Liver (tissue), 8 donors: ENCODE measurements at regions not wholly inside any gene's neighbourhood (a gene's known extent, or its start where the extent isn't known, plus 50 kb on each side); places are given as distances from the start of the nearest gene placed in this dataset.

Experiments used
- DNase-seq: peaks from one replicate; pipeline ENCODE4 v3.0.0-alpha.2; 2017; ENCODE audit warnings: low spot score
- H3K27ac ChIP-seq, 2 donors: one replicate each; pipeline ENCODE4 v1.7.0; 2013; ENCODE audit warnings: inconsistent platforms in 2 of 2, low read length in 2 of 2, control low read depth in 1 of 2, low read depth in 1 of 2, mild to moderate bottlenecking in 1 of 2
- H3K27me3 ChIP-seq, 4 donors: one replicate each; pipeline versions ENCODE4 v1.6.1 to v1.7.0; 2013; ENCODE audit warnings: low read length in 3 of 4, inconsistent platforms in 1 of 4, mild to moderate bottlenecking in 1 of 4, moderate library complexity in 1 of 4; ENCODE audit not compliant: control insufficient read depth in 4 of 4, insufficient read depth in 4 of 4
- H3K36me3 ChIP-seq, 4 donors: one replicate each; pipeline versions ENCODE4 v1.6.1 to v1.7.0; 2013; ENCODE audit warnings: low read length in 3 of 4, mild to moderate bottlenecking in 3 of 4, low read depth in 1 of 4, moderate library complexity in 1 of 4; ENCODE audit not compliant: control insufficient read depth in 4 of 4, insufficient read depth in 3 of 4
- H3K4me1 ChIP-seq, 4 donors: one replicate each; pipeline versions ENCODE4 v1.6.1 to v1.7.0; 2013; ENCODE audit warnings: low read length in 3 of 4, mild to moderate bottlenecking in 3 of 4, moderate library complexity in 1 of 4; ENCODE audit not compliant: control insufficient read depth in 4 of 4, insufficient read depth in 4 of 4
- H3K4me3 ChIP-seq, 3 donors: one replicate each; pipeline versions ENCODE4 v1.6.1 to v1.7.0; 2013; ENCODE audit warnings: low read length in 3 of 3, control low read depth in 1 of 3, low read depth in 1 of 3, mild to moderate bottlenecking in 1 of 3
- H3K9ac ChIP-seq, 2 donors: one replicate each; pipeline ENCODE4 v1.7.0; 2013; ENCODE audit warnings: low read length in 2 of 2, mild to moderate bottlenecking in 2 of 2, moderate library complexity in 2 of 2, control low read depth in 1 of 2, low read depth in 1 of 2
- H3K9me3 ChIP-seq, 4 donors: one replicate each; pipeline versions ENCODE4 v1.6.1 to v1.7.0; 2013; ENCODE audit warnings: low read length in 3 of 4; ENCODE audit not compliant: control insufficient read depth in 4 of 4
- ATF3 ChIP-seq: IDR thresholded peaks from 2 replicates; pipeline ENCODE4 v1.6.1; 2016; ENCODE audit warnings: antibody characterized with exemption
- CTCF ChIP-seq: fragments of 150-350 bp; IDR thresholded peaks from 2 replicates; pipeline ENCODE4 v1.5.1; 2017; ENCODE audit warnings: improper control_type of control experiment, low read depth, low read length; ENCODE audit not compliant: missing input control
- EGR1 ChIP-seq, 2 donors: IDR thresholded peaks; 2 replicates each; pipeline ENCODE4 v1.6.1; 2016 to 2018; ENCODE audit warnings: antibody characterized with exemption in 2 of 2, low read depth in 2 of 2
- FOXA1 ChIP-seq: IDR thresholded peaks from 2 replicates; pipeline ENCODE4 v1.6.1; 2016; ENCODE audit warnings: antibody characterized with exemption
- FOXA2 ChIP-seq: IDR thresholded peaks from 2 replicates; pipeline ENCODE4 v1.6.1; 2016; ENCODE audit warnings: antibody characterized with exemption
- GABPA ChIP-seq, 2 donors: IDR thresholded peaks in 1 of 2; conservative IDR thresholded peaks in 1 of 2; 2 replicates each; pipeline ENCODE4 v1.6.1; 2016; ENCODE audit warnings: antibody characterized with exemption in 2 of 2, mild to moderate bottlenecking in 1 of 2, moderate library complexity in 1 of 2
- HNF4A ChIP-seq, 2 donors: conservative IDR thresholded peaks; 2 replicates each; pipeline ENCODE4 v1.6.1; 2016; ENCODE audit warnings: antibody characterized with exemption in 2 of 2, mild to moderate bottlenecking in 2 of 2
- HNF4G ChIP-seq: IDR thresholded peaks from 2 replicates; pipeline ENCODE4 v1.6.1; 2016; ENCODE audit warnings: antibody characterized with exemption
- JUND ChIP-seq, 2 donors: IDR thresholded peaks; 2 replicates each; pipeline ENCODE4 v1.6.1; 2016; ENCODE audit warnings: antibody characterized with exemption in 2 of 2
- NR2F2 ChIP-seq: IDR thresholded peaks from 2 replicates; pipeline ENCODE4 v1.6.1; 2016; ENCODE audit warnings: antibody characterized with exemption
- RAD21 ChIP-seq, 2 donors: IDR thresholded peaks; 2 replicates each; pipeline ENCODE4 v1.6.1; 2016; ENCODE audit warnings: antibody characterized with exemption in 2 of 2, mild to moderate bottlenecking in 2 of 2
- RXRA ChIP-seq, 2 donors: IDR thresholded peaks; 2 replicates each; pipeline ENCODE4 v1.6.1; 2017 to 2018; ENCODE audit warnings: antibody characterized with exemption in 2 of 2, mild to moderate bottlenecking in 1 of 2
- SP1 ChIP-seq: IDR thresholded peaks from 2 replicates; pipeline ENCODE4 v1.6.1; 2018; ENCODE audit warnings: antibody characterized with exemption, mild to moderate bottlenecking
- TAF1 ChIP-seq: conservative IDR thresholded peaks from 2 replicates; pipeline ENCODE4 v1.6.1; 2016; ENCODE audit warnings: antibody characterized with exemption, mild to moderate bottlenecking
- YY1 ChIP-seq: IDR thresholded peaks from 2 replicates; pipeline ENCODE4 v1.6.1; 2016; ENCODE audit warnings: antibody characterized with exemption, mild to moderate bottlenecking
- WGBS: extraction: QIAGEN DNeasy Blood & Tissue Kit; methylation state at CpG from one replicate; pipeline ENCODE4 v1.1.7; 2013; 5-methylcytosine and 5-hydroxymethylcytosine counted together
- TF ChIP-seq, protein P1 (sequence below): IDR thresholded peaks from 2 replicates; pipeline ENCODE4 v1.6.1; 2016; ENCODE audit warnings: antibody characterized with exemption
- TF ChIP-seq, protein P2 (sequence below): IDR thresholded peaks from 2 replicates; pipeline ENCODE4 v1.6.1; 2016; ENCODE audit warnings: antibody characterized with exemption
- TF ChIP-seq, protein P3 (sequence below): IDR thresholded peaks from 2 replicates; pipeline ENCODE4 v1.6.1; 2016; ENCODE audit warnings: antibody characterized with exemption, mild to moderate bottlenecking
- donor health status: healthy.
- donor health status: healthy.
- donor health status: healthy.
- donor health status: healthy.
- donor health status: healthy.

GRCh38 chr12:82555699-82556098 lies 131.0 kb upstream of the TMTC2 start:
- H3K4me3 ChIP-seq = no peak overlapping the region
- 33% methylated on average over 1 of the region's 1 CpG for WGBS

GRCh38 chr12:82565966-82566365 lies 120.7 kb upstream of the TMTC2 start:
- Histone ChIP-seq H3K4me3 (no peak overlapping the region), H3K27me3 (no peaks in the 10 kb centered on the region), H3K27ac (no peak overlapping the region), H3K9me3 (peaks cover 0 to 1% (median 0%) of the 10 kb centered on the region in 4 donors), H3K36me3 (no peaks in the 10 kb centered on the region), H3K4me1 (peaks cover 6 to 24% (median 16%) of the 10 kb centered on the region in 4 donors), H3K9ac (no peak overlapping the region)
- TF ChIP-seq FOXA1 (no peak), HNF4G (no peak), RXRA (IDR thresholded peaks at IDR 0.05) (no peak), YY1 (no peak), ATF3 (no peak), NR2F2 (no peak), FOXA2 (no peak), GABPA (IDR thresholded peaks at IDR 0.05 in 1 of 2, conservative IDR thresholded peaks at IDR 0.05 in 1 of 2) (no peak), HNF4A (conservative IDR thresholded peaks at IDR 0.05) (no peak), CTCF (no peak), TAF1 (no peak), SP1 (no peak), EGR1 (IDR thresholded peaks at IDR 0.05; ENCODE audit: low read depth in 2 of 2) (no peak), RAD21 (IDR thresholded peaks at IDR 0.05) (no peak), JUND (IDR thresholded peaks at IDR 0.05) (no peak)
- TF ChIP-seq, protein P1, sequence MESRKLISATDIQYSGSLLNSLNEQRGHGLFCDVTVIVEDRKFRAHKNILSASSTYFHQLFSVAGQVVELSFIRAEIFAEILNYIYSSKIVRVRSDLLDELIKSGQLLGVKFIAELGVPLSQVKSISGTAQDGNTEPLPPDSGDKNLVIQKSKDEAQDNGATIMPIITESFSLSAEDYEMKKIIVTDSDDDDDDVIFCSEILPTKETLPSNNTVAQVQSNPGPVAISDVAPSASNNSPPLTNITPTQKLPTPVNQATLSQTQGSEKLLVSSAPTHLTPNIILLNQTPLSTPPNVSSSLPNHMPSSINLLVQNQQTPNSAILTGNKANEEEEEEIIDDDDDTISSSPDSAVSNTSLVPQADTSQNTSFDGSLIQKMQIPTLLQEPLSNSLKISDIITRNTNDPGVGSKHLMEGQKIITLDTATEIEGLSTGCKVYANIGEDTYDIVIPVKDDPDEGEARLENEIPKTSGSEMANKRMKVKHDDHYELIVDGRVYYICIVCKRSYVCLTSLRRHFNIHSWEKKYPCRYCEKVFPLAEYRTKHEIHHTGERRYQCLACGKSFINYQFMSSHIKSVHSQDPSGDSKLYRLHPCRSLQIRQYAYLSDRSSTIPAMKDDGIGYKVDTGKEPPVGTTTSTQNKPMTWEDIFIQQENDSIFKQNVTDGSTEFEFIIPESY = no peak
- TF ChIP-seq, protein P2, sequence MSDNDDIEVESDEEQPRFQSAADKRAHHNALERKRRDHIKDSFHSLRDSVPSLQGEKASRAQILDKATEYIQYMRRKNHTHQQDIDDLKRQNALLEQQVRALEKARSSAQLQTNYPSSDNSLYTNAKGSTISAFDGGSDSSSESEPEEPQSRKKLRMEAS = no peak
- TF ChIP-seq, protein P3, sequence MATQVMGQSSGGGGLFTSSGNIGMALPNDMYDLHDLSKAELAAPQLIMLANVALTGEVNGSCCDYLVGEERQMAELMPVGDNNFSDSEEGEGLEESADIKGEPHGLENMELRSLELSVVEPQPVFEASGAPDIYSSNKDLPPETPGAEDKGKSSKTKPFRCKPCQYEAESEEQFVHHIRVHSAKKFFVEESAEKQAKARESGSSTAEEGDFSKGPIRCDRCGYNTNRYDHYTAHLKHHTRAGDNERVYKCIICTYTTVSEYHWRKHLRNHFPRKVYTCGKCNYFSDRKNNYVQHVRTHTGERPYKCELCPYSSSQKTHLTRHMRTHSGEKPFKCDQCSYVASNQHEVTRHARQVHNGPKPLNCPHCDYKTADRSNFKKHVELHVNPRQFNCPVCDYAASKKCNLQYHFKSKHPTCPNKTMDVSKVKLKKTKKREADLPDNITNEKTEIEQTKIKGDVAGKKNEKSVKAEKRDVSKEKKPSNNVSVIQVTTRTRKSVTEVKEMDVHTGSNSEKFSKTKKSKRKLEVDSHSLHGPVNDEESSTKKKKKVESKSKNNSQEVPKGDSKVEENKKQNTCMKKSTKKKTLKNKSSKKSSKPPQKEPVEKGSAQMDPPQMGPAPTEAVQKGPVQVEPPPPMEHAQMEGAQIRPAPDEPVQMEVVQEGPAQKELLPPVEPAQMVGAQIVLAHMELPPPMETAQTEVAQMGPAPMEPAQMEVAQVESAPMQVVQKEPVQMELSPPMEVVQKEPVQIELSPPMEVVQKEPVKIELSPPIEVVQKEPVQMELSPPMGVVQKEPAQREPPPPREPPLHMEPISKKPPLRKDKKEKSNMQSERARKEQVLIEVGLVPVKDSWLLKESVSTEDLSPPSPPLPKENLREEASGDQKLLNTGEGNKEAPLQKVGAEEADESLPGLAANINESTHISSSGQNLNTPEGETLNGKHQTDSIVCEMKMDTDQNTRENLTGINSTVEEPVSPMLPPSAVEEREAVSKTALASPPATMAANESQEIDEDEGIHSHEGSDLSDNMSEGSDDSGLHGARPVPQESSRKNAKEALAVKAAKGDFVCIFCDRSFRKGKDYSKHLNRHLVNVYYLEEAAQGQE = no peak
- no peak for DNase-seq
- 64% methylated on average over 1 of the region's 1 CpG for WGBS

More at GRCh38 chr12:82555699-82556098, 131.0 kb upstream of the TMTC2 start:
- DNase-seq = no peak
- no peak overlapping the region for H3K27ac ChIP-seq
- TF ChIP-seq TAF1 (no peak), RXRA (IDR thresholded peaks at IDR 0.05) (no peak), ATF3 (no peak), FOXA2 (no peak), YY1 (no peak), NR2F2 (no peak), GABPA (IDR thresholded peaks at IDR 0.05 in 1 of 2, conservative IDR thresholded peaks at IDR 0.05 in 1 of 2) (no peak), FOXA1 (no peak)
- TF ChIP-seq, protein P2 = no peak
- TF ChIP-seq, protein P1 = no peak
- H3K9me3 ChIP-seq = peaks cover 0 to 1% (median 0%) of the 10 kb centered on the region in 4 donors
- H3K27me3 ChIP-seq = no peaks in the 10 kb centered on the region
- H3K9ac ChIP-seq = no peak overlapping the region
- H3K36me3 ChIP-seq = no peaks in the 10 kb centered on the region
- H3K4me1 ChIP-seq = no peaks in the 10 kb centered on the region
